Stimulated activated CD4-positive, alpha-beta T cell treated with anti-CD3 and anti-CD28 coated beads, Interleukin-12 subunit alpha, Interleukin-12 subunit beta, amount 100 ng/mL, for 48 hours (primary cell): ENCODE measurements at regions not wholly inside any gene's neighbourhood (a gene's known extent, or its start where the extent isn't known, plus 50 kb on each side); places are given as distances from the start of the nearest gene placed in this dataset.
"Not testable (repeated sequence)": the region's sequence is repeated elsewhere in the genome, so short reads cannot be mapped to it uniquely, and the experiment has no call there.

Experiments
- DNase-seq, 3 donors: peaks; one replicate each; pipeline ENCODE4 v3.0.0-alpha.2; 2020; ENCODE audit warnings: low read depth in 2 of 3, low spot score in 1 of 3

DNA sequence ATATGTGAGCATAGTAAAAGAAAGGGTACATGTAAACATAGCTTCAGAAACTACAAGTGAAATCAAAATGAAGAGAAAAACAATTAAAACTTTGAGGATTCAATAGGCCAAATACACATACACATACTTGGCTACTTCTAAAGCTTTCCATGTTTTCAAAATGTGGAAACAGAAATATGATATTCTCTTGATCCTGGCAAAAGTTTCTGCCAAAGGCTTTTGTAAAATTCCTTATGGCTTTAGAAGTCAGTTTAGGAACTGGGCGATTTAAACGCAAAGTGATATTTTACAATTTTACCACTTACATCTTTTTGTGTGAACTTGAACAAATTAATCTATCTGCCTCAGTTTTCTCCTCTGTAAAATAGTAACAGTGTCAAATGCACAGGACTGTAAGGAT is 756.4 kb downstream of the C12orf50 start:
- DNase-seq: no peak

DNA sequence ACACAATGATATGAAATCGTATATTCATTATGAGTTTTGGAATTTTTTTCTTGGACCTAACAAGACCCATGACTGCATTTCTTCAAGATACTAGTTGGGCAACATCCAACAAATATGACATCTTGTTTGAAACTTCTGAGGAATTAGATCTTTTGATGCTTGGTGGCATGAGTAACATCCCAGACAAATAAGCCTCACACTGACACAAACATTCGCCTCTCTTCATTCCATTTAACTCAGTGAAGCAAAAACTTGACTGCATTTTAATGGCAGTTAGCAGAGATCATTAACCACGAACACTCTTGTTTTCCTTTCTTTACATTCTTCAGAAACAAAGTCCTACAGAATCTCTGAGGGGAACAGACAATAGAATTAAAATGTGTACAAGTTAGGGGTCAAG is 758.3 kb downstream of the C12orf50 start:
- no peak for DNase-seq

DNA sequence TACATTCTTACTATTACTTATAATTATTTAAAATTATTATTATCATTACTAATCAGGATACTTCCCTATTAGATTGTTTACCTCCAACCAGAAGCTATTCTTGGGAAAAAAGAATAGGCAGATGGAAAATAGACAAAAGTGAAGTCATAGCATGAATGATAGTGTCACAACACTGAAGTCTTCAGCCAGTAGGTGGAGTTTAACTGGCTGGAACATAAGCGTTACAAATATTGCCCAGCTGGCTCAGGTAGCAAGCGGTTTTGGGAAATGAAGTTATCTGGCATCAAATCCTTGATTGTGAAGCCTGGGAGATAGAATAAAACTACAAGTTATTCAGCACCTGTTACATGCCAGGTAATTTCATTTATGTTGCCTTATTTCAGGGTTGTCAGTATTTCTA is 762.9 kb downstream of the C12orf50 start:
- no peak for DNase-seq

DNA sequence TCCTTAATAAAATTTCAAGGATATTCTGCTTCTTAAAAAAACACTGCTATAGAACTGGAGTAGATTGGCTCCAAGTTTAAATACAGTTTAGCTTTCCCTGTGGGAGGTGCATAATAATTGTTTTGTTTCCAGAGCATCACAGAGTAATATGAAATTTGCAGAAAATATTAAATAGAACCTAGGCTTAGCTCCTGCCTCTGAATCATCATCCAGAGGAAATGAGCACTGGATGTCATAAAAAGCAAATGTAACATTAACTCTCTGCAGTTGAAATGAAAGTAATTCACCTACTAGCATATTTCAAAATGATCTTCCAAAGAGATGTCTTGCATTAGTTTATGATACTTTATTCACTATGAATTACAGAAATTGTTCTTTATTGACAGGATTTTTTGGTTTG is 769.8 kb downstream of the C12orf50 start:
- DNase-seq: no peak

DNA sequence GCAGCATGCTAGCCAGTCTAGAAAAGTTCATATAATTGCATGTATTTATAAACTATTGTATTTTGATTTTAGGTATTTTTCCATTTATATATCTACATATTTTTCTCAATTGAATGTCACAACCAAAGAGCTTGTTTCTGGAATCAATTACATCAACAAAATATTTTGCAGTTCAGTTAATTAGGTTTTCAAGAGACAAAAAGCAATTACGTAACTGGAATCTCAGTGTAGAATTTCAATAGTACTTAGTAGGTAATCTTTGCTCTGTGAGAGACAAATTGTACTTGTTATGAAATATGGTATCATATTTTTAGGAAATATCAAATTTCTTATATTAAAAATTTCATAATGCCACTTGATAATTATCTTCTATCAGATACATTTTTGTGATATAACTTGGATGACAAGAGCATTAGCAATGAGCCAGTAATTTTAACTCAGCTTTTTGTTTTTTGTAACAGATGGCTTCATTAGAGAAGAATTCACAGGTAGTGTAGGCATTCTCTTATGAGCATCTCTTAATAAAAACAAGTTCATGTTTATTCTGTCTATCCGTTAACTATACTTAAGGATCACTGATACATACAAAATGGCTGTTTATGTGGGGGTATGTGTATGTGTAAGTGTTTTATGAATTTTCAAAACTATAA is 774.7 kb downstream of the C12orf50 start:
- no peak for DNase-seq

DNA sequence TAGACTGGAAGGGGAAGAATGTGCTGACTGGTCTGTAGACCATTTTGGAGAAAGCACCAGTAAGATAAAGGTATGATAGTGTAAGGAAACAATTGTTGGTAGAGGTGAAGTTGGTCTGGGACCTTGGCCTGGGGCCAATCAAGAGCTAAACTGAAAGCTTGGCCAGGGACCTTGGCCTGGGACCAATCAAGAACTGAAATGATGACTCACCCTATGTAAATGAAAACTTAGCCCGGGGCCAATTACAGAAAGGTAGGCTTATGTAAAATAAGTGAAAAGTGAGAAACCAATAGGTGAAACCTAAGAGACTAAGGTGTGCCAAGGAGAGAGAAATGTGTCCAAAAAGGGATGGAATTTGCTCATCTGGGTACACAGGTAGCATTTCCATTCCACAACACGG is 776.0 kb downstream of the C12orf50 start:
- no peak for DNase-seq

DNA sequence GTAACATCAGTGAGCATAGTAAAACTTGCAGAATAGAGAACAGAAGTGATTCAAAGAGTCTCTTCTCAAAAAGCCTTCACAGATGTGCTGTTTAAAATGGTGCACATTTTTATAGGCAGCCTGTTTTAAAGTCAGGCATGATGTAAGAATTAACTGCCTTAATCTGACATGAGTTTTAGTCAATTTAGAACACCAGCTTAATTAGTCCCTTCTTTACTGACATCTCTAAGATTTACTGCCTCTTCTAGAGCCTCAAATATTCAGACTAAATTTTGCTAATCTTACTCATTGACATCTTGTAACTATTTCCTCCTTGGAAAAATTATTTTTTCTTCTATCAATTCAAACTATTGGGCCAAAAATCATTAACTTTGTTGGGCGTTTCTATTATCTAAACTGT is 782.5 kb downstream of the C12orf50 start:
- DNase-seq: no peak

DNA sequence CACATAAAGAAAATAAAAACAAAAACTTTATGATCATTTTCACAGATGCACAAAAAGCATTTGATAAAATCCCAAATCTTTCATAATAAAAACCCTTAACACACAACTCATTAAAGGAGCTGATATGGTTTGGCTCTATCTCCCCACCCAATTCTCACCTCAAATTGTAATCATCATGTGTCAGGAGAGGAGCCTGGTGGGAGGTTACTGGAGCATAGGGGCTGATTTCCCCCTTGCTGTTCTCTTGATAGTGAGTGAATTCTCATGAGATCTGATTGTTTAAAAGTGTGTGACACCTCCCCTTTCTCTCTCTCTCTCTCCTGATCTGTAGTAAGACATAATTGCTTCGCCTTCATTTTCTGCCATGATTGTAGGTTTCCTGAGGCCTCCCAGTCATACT is 790.7 kb downstream of the C12orf50 start:
- DNase-seq: no peak

DNA sequence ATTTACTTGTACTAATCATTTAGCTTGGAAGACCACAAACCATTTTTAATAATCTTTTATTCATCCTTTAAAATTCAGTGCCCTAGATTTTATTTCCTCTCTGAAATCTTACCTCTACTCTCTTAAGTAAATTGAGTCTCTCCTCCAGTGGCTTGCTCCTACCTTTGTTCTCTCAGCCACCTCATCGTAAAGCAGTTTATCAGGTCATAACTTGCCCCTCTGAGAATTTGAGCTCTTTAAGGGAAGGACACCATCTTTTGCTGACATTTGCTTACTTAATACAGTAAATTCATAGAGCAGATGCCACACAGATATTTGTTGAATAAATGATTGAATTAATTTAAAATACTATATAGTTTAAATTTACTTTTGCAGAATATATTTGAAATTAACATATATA is 794.3 kb downstream of the C12orf50 start:
- DNase-seq: no peak

DNA sequence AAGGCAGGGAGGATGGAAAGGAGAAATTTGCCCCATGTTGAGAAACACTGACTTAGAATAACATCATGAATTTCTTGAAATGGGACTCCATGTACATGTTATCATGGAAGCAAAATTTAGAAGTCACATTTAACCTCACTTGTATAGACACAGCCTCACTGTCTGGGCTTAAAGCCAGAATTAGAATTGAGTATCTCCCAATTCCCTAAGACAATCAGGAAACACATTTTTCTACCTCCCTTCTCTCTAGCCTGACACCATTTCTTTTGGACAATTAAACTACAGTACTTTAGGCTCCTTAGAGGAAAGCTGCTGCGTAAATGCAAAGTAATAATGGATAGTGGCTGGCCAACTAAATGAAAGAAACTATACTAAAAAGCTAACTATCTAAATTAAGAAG is 795.5 kb downstream of the C12orf50 start:
- no peak for DNase-seq

DNA sequence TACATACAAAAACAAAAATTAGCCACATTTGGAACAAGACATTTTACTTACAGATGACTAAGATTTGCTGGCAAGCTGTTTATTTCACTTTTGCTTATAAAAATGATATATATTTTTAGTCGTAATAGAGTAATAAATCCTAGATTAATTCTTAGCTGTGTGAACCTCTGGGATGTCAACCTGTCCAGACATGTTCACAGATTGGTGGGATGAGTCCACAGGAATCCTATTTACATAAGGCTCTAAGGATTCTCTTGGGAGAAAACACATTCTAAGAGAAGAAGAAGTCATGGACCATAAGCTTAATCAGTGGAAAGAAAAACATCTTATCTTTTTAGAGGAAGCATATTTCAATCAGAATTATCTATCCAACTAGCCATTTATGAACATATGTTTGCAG is 797.4 kb downstream of the C12orf50 start:
- DNase-seq: no peak

DNA sequence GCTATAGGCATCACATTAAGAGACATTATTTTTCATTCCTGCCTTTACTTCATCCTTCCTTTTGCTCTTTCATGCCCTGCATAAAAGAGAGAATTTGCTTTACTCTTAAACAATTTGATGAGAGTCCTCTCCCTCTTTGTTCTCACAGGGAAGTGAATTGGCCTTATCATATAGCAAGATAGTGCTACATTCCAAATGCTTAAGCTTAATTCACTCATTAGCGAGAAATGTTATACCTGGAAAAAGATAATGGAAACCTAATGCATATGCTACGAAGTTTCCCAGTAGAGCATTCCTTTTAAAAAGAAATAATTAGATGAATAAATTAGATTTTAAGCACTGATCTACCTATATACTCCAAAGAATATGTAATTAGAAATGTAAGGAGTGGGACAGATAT is 798.8 kb downstream of the C12orf50 start:
- DNase-seq: no peak

DNA sequence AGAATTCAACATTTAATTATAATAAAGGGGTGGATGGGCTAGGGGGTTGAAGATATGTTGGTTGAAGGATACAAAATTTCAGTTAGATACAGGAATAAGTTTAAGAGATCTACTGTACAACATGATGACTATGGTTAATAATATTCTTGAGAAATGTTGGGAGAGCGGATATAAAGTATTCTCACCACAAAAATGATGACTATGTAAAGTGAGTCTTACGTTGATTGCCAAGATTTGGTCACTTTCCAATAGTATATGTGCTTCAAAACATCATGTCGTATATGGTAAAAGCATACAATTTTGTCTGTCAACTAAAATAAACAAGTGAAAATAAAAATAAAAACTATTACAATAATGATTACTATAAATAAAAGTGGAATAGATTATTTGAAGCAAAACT is 802.0 kb downstream of the C12orf50 start:
- no peak for DNase-seq

DNA sequence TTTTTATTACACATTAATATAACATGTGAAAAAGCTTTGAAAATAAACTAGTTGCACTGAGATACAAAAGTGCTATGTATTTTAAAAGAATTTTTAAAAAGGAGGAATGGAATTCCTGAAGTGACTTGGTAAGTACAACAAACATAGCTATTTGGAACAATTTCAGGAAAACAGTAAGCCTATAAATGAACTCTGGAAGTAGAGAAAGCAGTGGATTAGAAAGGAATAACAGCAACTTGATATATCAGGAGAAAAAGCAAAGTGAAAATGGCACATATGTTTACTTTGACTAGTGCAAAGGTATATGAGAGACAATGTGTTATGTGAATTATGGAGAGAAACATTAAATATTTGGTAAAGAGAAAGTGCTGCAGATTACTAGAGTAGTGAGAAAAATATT is 811.7 kb downstream of the C12orf50 start:
- DNase-seq: no peak

DNA sequence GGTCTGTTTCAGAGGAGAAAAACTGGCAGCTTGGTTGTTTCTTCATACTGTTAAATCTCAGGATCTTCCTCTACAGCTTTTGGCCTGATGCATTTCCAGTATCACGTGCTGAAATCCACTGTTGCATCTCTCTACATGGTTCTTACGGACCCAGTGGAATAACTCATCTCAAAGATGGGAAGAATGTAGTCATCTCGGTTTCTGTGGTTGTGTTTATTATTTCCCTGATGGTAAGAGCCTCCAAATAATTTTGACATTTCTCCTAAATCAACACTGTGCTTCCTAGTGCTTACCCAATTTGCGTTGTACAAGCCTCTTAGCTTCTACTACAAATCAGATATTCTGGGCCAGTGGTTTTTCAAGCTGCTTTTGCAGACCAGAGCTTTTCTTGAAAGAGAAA is 812.8 kb downstream of the C12orf50 start:
- no peak for DNase-seq

DNA sequence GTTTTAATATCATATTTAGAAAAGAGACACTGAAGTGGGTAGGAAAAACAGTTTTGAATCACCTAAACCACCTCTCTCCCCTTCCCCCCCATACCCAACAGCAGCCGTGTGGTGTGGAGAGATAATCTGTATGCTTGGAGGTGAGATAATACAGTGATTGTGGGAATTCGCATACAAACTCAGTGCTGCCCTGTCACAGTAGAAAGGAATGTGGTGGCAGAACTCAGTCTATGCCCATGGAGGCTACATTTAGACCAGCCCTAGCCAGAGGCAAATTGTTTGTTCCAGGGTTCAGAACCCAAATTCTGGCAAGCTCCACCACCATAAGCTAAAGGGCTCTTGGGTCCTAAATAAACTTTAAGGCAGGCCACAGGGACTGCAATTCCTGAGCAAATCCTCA is 827.0 kb downstream of the C12orf50 start:
- no peak for DNase-seq

DNA sequence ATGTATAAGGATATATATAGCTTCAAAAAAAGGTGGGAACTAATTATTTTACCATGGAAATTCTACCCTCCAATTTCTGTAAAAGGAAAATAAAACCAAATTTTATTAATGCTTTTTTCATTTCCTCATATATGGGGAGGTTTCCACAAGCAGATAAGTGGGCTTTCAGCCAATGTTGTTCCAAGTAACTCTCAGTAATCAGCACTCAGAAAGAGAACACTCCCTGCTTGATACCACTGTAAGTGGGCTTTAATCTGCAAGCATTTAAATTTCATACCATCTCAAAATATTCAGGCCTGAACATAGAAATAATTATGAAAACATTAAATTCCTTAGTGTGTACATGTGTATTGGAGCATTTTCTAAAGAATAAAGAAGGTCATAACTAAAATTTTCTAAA is 827.6 kb downstream of the C12orf50 start:
- no peak for DNase-seq

DNA sequence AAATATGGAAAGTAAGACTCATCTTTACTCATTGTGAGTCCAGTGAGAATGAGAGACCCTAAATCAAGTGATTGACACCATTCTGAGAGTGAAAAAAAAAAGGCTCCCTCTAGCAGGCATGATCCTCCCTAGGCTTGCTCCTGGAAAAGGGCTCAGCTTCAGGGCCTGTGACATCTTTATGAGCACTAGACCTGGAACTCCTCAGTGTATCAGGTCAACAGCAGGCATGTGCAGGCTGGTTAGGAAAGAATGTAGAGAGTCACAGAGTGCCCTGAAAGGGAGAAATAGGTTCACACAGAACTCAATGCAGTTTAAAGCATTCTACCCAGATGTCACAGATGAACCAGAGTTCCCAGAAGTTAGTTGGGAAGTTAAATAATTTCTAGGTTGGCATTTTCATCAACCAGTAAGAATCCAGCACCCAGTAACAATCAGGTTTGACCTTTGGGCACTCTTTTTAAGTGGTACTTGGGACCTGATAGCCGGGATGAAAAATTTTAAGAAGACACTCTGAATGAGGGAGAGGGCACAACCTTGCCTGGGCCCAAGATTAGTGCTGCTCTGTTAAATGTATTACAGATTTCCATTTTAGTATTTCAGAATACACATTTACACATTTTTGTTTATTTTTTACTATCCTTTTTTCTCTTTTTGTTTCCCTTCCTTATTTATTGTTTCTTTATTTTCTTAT is 828.8 kb downstream of the C12orf50 start:
- no peak for DNase-seq

DNA sequence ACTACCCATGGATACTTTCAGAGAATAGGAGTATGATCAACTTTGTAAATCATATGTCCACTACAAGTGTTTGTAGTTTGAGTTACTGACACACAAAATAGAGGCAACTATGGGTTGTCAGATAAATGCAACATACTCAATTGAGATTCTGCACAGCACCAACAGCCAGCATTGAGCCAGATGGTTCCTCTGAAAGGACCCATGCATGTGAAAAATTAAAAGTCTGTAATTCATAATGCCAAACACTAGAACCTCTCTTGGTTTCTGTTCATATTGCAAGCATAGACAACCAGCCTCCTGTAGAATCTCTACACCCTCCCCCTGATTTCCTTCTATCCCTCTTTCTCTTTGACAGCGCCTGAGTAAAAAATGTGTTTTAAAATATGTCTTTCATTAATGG is 831.0 kb downstream of the C12orf50 start:
- no peak for DNase-seq

DNA sequence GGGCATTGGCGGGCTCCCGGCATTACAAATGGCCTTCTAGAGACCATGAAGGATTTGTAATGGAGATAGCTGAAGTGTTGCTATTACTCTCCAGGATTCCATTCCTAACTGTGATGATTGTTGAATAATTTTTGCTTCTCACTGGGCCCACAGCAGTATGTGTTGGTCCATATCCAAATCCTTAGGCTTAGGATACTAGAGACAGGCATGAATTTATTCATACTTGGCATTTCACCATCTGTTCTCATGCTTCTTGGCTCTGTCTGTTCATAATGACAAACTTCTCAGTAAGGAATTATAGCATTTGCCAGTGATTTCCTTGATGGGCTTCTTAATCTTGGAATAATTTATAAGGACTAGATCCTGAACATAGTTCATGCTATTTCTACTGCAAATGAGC is 832.9 kb downstream of the C12orf50 start:
- DNase-seq: no peak

DNA sequence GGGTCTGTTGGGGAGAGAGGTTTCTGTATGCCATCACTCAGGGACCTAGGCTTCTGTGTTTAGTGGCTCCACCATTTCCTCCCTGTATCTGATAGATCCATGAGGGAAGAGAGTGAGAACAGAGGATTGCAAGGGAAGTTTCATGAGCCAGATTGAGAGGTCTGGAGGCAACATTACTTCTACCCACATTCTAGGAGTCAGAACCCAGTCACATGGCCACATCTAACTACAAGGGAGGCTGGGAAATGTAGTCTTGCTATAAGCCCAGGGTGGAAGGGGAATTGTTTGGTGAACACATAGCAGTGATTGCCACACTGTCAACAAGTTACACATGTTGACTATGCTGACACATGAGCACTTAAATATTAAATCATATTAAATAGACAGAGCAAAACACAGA is 834.8 kb downstream of the C12orf50 start:
- DNase-seq: not testable (repeated sequence)

DNA sequence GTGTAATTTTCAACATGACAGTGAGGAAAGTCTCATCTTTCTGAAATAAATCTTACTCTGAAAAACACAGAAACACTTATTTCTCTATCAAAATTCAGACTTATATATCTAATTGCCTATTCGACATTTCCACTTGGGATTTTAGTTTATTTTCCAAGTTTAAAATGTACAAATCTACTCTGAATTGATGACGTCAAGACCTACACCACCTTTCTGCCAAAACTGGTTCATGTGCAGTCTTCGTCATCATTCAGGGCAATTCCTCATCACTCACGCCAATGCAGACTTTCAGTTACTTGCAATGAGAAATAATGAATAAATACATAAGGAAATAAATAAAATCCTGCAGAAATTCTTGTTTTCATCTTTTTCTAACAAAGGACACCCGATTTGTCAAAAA is 843.8 kb downstream of the C12orf50 start:
- no peak for DNase-seq

DNA sequence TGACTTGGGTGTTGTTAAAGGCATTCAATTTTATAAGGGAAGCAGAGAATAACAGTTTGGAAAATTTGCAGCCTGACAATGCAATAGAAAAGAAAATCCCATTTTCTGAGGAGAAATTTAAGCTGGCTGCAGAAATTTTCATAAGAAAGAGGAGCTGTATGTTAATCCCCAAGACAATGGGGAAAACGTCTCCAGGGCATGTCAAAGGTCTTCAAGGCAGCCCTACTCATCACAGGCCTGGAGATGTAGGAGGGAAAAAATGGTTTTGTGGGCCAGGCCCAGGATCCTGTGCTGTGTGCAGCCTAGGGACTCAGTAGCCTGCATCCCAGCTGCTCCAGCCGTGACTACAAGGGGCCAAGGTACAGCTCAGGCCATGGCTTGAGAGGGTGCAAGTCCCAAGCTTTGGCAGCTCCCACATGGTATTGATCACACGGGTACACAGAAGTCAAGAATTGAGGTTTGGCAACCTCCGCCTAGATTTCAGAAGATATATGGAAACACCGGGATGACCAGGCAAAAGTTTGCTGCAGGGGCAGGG is 846.4 kb downstream of the C12orf50 start:
- no peak for DNase-seq
